Ishikawa (cell line): ENCODE measurements at regions not wholly inside any gene's neighbourhood (a gene's known extent, or its start where the extent isn't known, plus 50 kb on each side); places are given as distances from the start of the nearest gene placed in this dataset.

Source experiments
- CEBPB ChIP-seq: IDR thresholded peaks from 2 replicates; pipeline ENCODE4 v1.6.1; 2012
- CREB1 ChIP-seq: IDR thresholded peaks from 2 replicates; pipeline ENCODE4 v1.6.1; 2012; ENCODE audit warnings: low read depth
- EGR1 ChIP-seq: IDR thresholded peaks from 2 replicates; pipeline ENCODE4 v1.6.1; 2012
- EP300 ChIP-seq: IDR thresholded peaks from 2 replicates; pipeline ENCODE4 v1.6.1; 2012; ENCODE audit warnings: borderline replicate concordance
- FOXM1 ChIP-seq: IDR thresholded peaks from 2 replicates; pipeline ENCODE4 v1.6.1; 2012; ENCODE audit warnings: low read depth, borderline replicate concordance
- NFIC ChIP-seq: IDR thresholded peaks from 2 replicates; pipeline ENCODE4 v1.6.1; 2012
- RAD21 ChIP-seq: IDR thresholded peaks from 2 replicates; pipeline ENCODE4 v1.6.1; 2012; ENCODE audit warnings: low read depth
- REST ChIP-seq: IDR thresholded peaks from 2 replicates; pipeline ENCODE4 v1.6.1; 2012; ENCODE audit warnings: low read depth, mild to moderate bottlenecking
- TAF1 ChIP-seq: IDR thresholded peaks from 2 replicates; pipeline ENCODE4 v1.6.1; 2012; ENCODE audit warnings: low read depth, mild to moderate bottlenecking
- TCF12 ChIP-seq: IDR thresholded peaks from 2 replicates; pipeline ENCODE4 v1.6.1; 2012; ENCODE audit warnings: low read depth
- TEAD4 ChIP-seq: IDR thresholded peaks from 2 replicates; pipeline ENCODE4 v1.6.1; 2012
- USF1 ChIP-seq: IDR thresholded peaks from 2 replicates; pipeline ENCODE4 v1.6.1; 2012
- YY1 ChIP-seq: IDR thresholded peaks from 2 replicates; pipeline ENCODE4 v1.6.1; 2012; ENCODE audit warnings: low read depth
- ZBTB7A ChIP-seq: IDR thresholded peaks from 2 replicates; pipeline ENCODE4 v1.6.1; 2012; ENCODE audit warnings: low read depth
- TF ChIP-seq, protein P1 (sequence below): IDR thresholded peaks from 2 replicates; pipeline ENCODE4 v1.6.1; 2012

GRCh38 chr10:53579773-53580172, 807.2 kb upstream of the MBL2 start:
- TF ChIP-seq EP300 (no peak), NFIC (no peak), RAD21 (no peak), TAF1 (no peak), FOXM1 (no peak), EGR1 (no peak), CEBPB (no peak), CREB1 (no peak), TCF12 (no peak), YY1 (no peak)
- TF ChIP-seq, protein P1, sequence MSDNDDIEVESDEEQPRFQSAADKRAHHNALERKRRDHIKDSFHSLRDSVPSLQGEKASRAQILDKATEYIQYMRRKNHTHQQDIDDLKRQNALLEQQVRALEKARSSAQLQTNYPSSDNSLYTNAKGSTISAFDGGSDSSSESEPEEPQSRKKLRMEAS: no peak

GRCh38 chr10:53574024-53574423, 801.4 kb upstream of the MBL2 start:
- no peak for TF ChIP-seq ZBTB7A
- no peak for TF ChIP-seq USF1

GRCh38 chr10:53573498-53573897, 800.9 kb upstream of the MBL2 start:
- TF ChIP-seq, protein P1: no peak
- no peak for TF ChIP-seq FOXM1
- no peak for TF ChIP-seq TCF12
- TF ChIP-seq YY1: no peak
- TF ChIP-seq TAF1: no peak
- TF ChIP-seq TEAD4: no peak
- TF ChIP-seq EP300: no peak
- no peak for TF ChIP-seq EGR1
- no peak for TF ChIP-seq ZBTB7A
- TF ChIP-seq CEBPB: no peak
- TF ChIP-seq CREB1: no peak
- TF ChIP-seq RAD21: no peak
- no peak for TF ChIP-seq NFIC
- no peak for TF ChIP-seq REST
- TF ChIP-seq USF1: no peak

- TF ChIP-seq CEBPB: no peak
- no peak for TF ChIP-seq FOXM1
- no peak for TF ChIP-seq ZBTB7A
- no peak for TF ChIP-seq YY1
- TF ChIP-seq, protein P1: no peak
- TF ChIP-seq NFIC: no peak
- TF ChIP-seq USF1: no peak
- TF ChIP-seq REST: no peak
- no peak for TF ChIP-seq RAD21
- TF ChIP-seq EP300: no peak
- TF ChIP-seq TCF12: no peak
- no peak for TF ChIP-seq TEAD4
- no peak for TF ChIP-seq EGR1
- TF ChIP-seq TAF1: no peak
- no peak for TF ChIP-seq CREB1
Observed at GRCh38 chr10:53572799-53573198, 800.2 kb upstream of the MBL2 start.

DNA sequence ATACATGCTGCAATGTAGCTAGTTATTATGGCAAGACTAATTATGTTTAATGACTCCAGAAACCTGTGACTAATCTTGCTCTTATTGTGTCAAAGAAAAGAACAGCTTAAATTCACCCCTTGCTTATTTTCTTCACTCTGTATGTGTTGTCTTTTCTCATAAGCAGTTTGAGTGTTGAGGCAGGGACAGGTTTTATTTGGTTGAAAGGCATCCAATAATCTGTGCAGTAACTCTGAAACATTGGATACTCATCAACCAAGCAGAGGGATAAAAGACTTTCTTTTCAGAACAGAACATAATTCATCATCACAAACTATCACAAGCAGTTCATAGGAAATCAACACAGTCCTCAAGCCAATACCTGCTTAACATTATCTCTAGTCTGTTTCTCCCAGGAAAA, 797.6 kb upstream of the MBL2 start:
- no peak for TF ChIP-seq FOXM1
- TF ChIP-seq, protein P1: no peak

- TF ChIP-seq RAD21: no peak
- TF ChIP-seq REST: no peak
- TF ChIP-seq CEBPB: no peak
- TF ChIP-seq CREB1: no peak
- no peak for TF ChIP-seq TCF12
- no peak for TF ChIP-seq ZBTB7A
- TF ChIP-seq TAF1: no peak
- TF ChIP-seq FOXM1: no peak
- no peak for TF ChIP-seq YY1
- no peak for TF ChIP-seq EGR1
- TF ChIP-seq, protein P1: no peak
- no peak for TF ChIP-seq EP300
- TF ChIP-seq NFIC: no peak
- no peak for TF ChIP-seq USF1
- no peak for TF ChIP-seq TEAD4
Observed at GRCh38 chr10:53569455-53569854, 796.9 kb upstream of the MBL2 start.
